Left lobe of liver (tissue), 2 donors: ENCODE measurements at regions not wholly inside any gene's neighbourhood (a gene's known extent, or its start where the extent isn't known, plus 50 kb on each side); places are given as distances from the start of the nearest gene placed in this dataset.

Experiments
- ATAC-seq: fragments of 200-7000 bp; cut with Tn5 transposase; one replicate; pipeline ENCODE4 v1.9.1; 2020; ENCODE audit warnings: mild to moderate bottlenecking, moderate library complexity
- DNase-seq: peaks from one replicate; pipeline ENCODE4 v3.0.0-alpha.2; 2020; ENCODE audit warnings: low spot score
- donor health status: DM: no; HTN: no; CAD: no; lungs with moderate emphysema.
- donor health status: DM: no; HTN: yes; CAD: no.

GRCh38 chr6:157769776-157770426 is 53.1 kb upstream of the SNX9 start:
- DNase-seq (no peak), ATAC-seq (no peak)

- ATAC-seq: no peak
- no peak for DNase-seq
Measured at GRCh38 chr6:157770946-157771345, 52.1 kb upstream of the SNX9 start.

GRCh38 chr6:157772820-157773219 is 50.2 kb upstream of the SNX9 start:
- ATAC-seq: no peak
- no peak for DNase-seq
